ENCODE measurements at regions not wholly inside any gene's neighbourhood (a gene's known extent, or its start where the extent isn't known, plus 50 kb on each side); places are given as distances from the start of the nearest gene placed in this dataset.

DNA sequence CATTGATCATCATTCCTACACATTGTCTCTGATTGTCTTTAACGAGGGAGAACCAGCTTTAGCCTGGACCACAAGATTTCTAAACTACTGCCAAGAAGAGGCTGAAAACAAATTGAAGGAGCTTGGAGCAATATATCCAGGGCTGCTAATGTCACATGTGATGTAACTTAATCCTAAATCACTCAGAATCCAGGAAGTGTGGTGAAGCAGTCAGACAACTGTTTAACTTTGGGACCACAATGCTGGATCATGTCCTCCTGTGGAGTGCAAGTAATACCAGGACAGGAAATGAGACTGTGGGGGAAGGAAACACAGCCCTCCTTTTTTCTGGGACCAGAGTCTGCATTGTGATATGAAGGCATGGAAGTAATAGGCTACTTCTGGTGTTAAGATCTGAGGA lies 430.2 kb downstream of the KCTD12 start:
- TF ChIP-seq EZH2 (IDR thresholded peaks at IDR 0.05; ENCODE audit: insufficient read depth, poor library complexity, severe bottlenecking) = no peak
- TF ChIP-seq EZH2phosphoT487 (IDR thresholded peaks at IDR 0.05; ENCODE audit: insufficient read depth, low read depth) = no peak
